ENCODE measurements at regions not wholly inside any gene's neighbourhood (a gene's known extent, or its start where the extent isn't known, plus 50 kb on each side); places are given as distances from the start of the nearest gene placed in this dataset.

- TF ChIP-seq ZNF10 (tag by site-specific recombination; IDR thresholded peaks at IDR 0.05) (no peak), MZF1 (tag by site-specific recombination; IDR thresholded peaks at IDR 0.05; ENCODE audit: borderline replicate concordance) (no peak), YY1 (tag by site-specific recombination; IDR thresholded peaks at IDR 0.05) (no peak), CTCF (tag by site-specific recombination; IDR thresholded peaks at IDR 0.05) (no peak), REPIN1 (tag by site-specific recombination; IDR thresholded peaks at IDR 0.05; ENCODE audit: low read depth) (no peak), ZNF561 (tag by site-specific recombination; IDR thresholded peaks at IDR 0.05; ENCODE audit: borderline replicate concordance) (no peak), ZNF138 (tag by site-specific recombination; IDR thresholded peaks at IDR 0.05; ENCODE audit: borderline replicate concordance) (no peak), ZNF530 (tag by site-specific recombination; IDR thresholded peaks at IDR 0.05; ENCODE audit: low read depth) (no peak), ZNF768 (tag by site-specific recombination; IDR thresholded peaks at IDR 0.05) (no peak), ZNF785 (tag by site-specific recombination; IDR thresholded peaks at IDR 0.05) (no peak), ZNF610 (tag by site-specific recombination; IDR thresholded peaks at IDR 0.05; ENCODE audit: borderline replicate concordance) (no peak), ZNF670 (tag by site-specific recombination; IDR thresholded peaks at IDR 0.05; ENCODE audit: low read depth) (no peak)
Measured at GRCh38 chrX:82998163-82998562, 509.9 kb upstream of the POU3F4 start.
